Activated CD4-positive, alpha-beta T cell treated with anti-CD3 and anti-CD28 coated beads for 24 hours (primary cell): ENCODE measurements at regions not wholly inside any gene's neighbourhood (a gene's known extent, or its start where the extent isn't known, plus 50 kb on each side); places are given as distances from the start of the nearest gene placed in this dataset.
"Not testable (repeated sequence)": the region's sequence is repeated elsewhere in the genome, so short reads cannot be mapped to it uniquely, and the experiment has no call there.

Source experiments
- DNase-seq, 2 donors: peaks; one replicate each; pipeline ENCODE4 v3.0.0-alpha.2; 2020; ENCODE audit warnings: low read depth in 2 of 2

DNA sequence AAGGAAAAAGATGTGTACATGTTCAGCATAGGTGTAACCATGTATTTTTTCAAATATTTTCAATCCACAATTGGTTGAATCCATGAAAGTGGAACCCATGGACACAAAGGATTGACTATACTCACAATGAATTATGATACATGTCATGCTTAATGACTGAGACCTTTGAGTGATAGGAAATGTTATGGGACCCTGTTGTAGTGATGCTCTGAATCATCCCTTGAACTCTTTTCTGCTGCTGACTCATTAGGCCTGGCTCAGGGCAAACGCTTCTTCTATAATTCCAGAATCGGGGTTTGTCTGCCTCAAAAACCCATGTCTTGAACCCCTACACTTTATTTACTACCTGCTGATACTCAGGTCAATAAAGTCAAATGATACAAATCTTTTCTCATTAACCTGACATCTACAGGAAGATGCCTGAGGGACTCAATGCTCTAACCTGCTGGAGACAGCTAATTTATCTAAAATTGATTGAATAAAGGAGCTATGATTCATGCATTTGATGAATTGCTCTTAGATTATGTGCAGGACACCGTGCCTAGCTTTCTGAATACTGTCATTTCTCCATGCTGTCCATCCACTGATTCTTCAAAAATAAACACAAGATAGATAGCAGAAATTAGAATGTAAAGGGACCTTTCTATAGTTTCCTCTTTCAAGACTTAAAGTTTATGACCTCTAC is 260.1 kb downstream of the PRELID2 start:
- no peak for DNase-seq

DNA sequence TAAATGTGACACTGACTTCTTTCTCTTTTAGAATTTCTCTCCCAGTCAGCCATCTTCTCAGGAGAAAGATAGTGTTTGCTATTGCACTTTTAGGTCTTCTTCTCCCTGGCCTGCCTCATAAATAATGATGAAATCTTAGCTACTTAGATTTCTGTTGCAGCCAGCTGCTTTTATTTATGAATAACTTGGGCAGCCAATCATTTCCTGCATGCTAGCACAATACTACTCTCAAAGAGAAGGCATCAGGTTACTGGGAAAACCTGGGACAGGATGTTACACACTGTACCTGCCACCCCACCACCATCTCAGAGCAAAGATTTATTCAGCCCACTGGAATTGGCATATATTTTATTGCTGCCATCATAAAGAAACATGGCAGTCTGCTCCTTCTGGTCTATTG is 266.6 kb downstream of the PRELID2 start:
- no peak for DNase-seq

DNA sequence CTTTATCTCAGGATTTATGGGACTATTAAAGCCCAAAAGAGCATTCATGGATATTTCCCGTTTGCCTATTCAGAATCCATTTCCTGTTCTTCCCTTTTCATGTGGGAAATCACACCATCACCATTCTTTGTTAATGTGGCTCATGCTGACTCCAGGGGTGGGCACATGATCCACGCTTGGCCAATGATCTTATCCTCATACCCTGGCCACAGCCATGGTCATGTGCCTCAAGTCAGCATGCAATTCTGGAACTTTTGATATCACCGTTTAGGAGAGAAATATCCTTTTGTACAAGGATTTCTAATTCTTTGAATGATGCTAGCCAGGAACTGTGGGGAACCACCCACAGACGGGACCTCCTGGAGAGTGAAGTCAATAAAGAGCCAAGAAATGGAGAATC is 272.2 kb downstream of the PRELID2 start:
- no peak for DNase-seq

DNA sequence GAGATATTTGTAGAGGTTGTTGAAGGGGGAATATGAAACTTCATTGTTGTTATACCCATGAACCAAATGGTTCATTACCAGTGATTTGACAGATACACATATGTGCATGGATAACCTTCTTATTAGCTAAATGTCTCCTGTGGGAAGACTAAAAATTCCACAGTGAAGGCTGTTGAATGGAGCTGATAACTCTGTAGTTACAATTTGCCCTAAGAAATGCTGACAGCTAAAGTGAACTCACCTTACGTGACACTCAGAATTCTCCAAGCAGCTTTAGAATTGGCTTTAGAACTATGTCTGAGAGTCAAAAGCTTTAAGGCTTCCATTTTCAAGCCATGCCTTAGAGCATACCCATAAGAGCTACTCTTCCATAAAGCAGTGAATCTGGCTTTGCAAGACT is 276.9 kb downstream of the PRELID2 start:
- no peak for DNase-seq

DNA sequence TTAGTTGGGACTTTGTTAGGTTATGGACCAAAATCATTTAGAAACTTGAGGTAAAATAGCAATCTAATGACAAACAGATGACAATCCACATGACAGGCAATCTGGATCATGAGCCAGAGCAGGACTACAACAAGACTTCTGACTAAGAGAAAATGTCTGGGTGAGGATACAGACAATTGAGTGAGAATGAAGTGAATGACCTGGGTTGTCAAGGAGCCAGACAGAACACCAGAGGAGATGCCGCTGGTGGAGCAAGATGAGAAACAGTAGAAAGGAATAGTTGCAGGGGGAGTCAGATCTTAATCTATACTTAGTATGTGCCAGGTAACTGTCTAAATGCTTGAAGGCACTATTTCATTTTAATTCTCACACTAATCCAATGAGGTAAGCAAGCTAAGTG is 277.8 kb downstream of the PRELID2 start:
- no peak for DNase-seq

DNA sequence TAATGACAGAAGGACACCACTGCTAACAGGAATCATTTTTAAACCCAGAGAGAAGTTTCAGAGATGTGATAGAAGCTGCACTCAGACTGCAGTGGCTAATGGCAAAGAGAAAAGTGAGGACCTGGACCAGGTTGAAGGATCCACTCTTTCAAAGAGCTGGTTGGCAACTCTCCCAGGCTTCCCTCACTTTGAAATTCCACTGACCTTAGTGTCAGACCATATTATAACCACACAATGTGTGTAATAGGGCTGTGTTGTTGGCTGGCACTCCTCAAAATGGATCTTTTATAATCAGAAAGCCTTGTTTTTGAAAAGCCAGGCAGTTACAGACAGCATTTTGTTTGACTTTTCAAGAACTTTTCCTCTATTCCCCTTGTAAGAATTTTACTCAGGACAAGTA is 280.7 kb downstream of the PRELID2 start:
- DNase-seq: no peak

DNA sequence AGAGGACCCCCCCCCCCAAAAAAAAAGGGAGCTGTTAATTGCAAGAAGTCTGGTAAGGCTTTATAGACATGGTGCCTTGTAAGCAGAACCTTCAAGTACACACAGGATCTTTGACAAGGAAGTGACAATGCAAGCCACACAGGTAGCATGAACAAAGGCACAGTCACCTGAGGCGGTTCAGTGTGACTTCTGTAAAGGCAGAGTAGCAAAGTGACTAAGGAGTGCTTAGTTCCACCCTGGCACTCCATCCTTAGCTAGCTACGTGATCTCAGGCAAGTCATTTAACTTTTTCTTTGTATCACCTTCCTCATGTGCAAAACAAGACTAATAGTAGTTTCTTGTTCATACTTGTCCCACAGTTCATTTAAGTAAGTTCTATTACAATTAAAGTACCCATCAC is 282.0 kb downstream of the PRELID2 start:
- DNase-seq: no peak

DNA sequence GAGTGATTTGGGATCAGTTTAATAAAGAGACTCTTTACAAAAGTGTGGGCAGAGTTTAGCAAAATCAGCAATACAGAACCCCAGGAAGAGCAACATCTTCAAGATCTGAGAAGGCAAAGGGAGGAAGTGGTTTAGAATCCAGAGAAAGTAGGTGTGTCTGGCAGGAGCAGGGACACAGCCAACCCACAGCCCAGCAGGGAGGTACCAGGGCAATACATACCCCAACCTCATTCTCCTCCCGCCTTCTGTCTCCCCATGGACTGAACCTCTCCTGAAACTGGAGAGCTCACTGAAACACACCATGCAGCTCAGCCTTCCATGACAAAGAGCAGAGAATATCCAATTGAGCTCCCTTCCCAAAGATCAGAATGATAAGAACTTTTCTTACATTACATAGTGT is 283.4 kb downstream of the PRELID2 start:
- no peak for DNase-seq

DNA sequence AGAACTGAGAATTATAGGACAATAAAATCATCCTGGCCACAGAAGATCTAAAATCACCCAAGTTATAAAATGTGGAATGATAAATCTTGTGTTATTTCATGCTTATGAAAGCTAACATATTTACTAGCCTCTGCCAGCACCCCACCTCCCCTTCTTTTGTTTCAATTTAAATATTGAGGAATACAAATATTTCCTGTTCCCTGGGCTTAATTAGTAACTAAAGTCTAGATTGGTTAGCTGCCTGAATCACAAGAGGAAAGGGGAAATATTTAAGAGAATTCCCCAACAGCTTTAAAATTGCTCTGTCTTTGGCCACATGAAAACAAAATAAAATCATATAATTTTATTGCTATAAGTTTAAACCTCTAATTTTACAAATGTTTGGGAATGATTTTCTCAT is 287.0 kb downstream of the PRELID2 start:
- DNase-seq: no peak

DNA sequence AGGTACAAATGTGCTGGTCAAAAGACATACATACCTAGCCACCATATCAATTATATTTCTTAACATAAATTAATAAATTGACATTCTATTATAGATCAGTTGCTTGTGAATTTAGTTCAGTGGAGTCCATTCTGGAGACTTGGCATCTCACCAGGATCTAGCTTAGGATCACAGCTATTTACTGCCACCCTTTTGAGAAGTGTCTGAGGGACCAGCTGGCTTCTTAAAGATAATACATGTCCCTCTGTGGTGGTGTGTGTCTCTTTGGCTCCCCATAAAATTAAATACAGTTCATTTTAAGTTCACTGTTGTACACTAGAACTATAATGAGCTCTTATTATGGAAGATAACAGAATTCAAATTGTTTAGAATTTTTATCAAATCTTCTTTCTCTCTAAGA is 290.7 kb downstream of the PRELID2 start:
- DNase-seq: no peak

DNA sequence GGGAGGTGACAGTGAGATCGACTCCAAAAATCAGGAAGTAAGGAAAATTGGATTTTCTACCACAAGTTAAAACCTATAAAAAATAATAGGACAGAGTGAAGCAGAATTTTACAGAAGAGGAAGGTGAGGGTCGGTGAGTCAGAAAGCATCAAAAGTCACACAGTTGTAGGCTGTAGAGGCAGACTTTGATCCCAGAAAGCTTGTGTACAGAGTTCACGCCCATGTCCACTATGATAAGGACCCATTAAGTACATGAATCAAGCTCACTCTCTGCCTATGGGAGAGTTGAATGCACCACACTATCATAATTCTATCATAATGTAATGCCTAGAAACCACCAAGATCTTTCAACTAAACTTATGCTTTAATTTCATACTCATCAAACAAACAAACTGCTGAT is 291.2 kb downstream of the PRELID2 start:
- DNase-seq: no peak

DNA sequence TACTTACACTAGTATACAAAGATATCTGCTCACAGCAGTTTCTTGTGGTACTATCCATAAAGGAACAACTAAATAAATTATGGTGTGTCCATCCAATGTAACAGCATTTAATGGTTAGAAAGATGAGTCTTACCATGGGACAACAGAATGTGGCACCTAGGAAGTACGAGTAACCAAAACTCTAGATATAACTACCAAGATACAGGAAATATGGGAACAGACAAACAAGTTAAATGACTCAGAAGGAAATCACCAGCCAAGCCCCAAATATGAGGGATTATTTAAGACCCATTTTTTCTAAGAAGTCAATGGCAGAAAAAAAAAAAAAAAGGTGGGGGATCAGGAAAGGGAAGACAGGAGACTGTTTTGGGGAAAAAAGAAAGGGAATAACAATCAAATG is 294.8 kb downstream of the PRELID2 start:
- DNase-seq: no peak

DNA sequence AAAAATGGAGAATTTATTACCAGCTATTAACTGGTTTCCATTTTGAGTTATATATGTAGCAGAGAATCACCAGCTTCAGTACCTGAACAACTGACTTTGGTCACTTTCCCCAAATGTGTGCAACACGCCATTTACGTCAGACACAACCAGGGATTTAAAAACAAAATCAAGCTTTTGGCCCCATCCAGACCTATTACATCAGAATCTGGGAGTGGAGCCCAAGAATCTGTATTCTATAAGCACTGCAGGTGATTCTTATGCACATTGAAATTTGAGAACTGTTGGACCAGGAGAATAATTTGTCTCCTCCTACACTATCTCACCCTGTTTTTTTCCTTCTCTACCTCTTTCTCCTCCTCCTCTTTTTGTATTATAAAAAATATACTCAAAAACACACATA is 295.9 kb downstream of the PRELID2 start:
- DNase-seq: no peak

DNA sequence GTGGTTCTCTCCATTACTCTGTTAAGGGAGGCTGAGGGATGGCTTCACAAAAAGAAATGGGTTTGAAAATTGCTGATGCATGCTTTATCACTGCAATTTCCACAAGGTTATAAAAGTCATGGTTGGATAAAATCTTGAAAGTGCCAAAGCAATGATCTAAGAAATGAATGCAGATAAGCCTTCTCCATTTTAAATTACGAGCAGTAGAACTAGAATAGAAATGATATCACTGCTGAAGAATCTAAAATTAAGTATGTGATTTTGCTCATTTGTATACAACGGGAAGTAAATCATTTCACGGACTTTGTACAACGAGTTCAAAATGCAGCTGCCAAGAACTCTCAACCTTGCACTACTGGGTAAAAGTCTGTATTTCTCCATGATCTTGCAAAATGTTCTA is 299.0 kb downstream of the PRELID2 start:
- DNase-seq: no peak

DNA sequence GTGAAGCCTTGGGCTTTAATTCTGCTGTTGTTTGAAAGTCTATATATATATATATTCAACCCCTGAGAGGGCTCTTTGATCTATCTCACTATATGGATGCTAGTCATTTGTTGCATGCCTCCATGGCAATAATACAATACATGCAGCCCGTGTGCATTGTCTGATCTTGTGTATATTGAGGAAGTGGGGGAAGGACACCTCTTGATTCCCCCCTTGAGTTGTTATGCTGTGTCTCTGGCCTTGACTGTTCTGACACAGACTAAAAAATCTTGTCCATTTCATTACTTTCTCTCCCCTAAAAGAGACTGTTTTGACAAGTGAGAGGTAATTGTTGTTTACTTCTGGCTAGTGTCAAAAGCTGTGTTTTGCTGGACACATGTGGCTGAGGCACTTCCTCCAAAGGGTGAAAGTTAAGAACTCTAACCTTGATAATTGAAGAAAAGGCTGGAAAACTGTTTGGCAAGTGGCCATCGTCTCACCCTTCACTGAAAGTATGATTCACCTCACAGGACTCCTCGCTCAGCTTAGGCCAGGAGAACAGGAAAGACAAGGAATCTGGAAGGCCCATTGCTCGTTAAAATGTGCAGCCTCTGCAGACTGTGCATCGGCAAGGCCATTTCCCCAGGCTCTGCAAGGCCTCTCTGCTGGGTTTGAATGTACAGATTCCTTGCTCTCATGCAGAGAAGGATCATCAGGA is 304.0 kb downstream of the PRELID2 start:
- no peak for DNase-seq

DNA sequence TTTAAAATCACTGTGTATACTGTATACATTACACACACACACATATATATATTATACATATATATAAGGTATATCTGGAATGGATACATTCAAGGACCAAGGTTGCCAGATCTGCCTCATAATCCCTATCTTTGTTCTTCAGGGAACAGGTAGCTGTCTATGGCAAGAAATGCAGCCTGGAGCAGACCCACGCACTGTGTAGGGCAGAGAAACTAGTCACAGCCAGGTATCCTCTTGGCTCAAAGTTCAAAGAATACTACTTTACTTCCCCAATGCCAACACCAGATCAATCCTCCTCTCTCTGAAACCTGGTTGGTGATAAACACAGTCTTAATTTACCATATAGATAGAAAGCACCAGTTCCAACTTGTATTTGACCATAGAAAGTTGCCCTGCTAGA is 313.6 kb downstream of the PRELID2 start:
- no peak for DNase-seq

DNA sequence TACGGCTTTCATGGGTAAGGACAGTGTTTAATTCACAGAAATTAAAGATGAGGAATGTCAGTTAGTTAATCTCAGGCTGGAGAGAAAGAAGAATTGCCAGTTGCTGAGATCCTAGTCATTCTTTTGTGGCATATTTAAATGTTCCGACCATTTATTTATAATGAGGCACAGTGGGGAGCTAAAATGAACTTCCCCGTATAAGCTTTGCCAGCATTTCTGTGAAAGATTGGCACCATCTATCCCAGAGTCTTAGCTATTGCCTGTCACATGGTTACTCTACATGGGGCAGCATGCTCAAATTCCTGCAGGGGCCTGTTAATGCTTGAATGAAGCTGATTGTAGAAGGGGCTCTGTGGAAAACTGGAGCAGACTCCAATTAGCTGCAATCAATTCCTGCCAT is 314.1 kb downstream of the PRELID2 start:
- DNase-seq: no peak

DNA sequence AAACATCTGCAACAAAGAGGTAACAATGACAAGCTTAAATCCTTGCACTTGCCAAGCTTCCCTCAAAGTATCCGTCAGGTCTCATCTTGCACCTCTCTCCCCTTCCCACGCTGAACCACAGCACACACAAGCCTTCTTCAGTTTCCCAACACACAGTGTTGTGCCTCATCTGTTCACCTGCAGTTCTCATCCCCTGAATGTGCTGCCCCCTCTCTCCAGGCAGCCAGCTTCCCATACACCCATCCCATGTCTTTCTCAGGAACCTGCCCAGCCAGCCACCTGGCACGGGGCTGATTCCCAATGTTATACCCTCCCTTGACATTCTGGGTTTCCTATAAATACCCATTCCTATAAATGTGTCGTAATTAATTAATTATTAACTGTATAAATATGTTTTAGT is 314.8 kb downstream of the PRELID2 start:
- DNase-seq: no peak

DNA sequence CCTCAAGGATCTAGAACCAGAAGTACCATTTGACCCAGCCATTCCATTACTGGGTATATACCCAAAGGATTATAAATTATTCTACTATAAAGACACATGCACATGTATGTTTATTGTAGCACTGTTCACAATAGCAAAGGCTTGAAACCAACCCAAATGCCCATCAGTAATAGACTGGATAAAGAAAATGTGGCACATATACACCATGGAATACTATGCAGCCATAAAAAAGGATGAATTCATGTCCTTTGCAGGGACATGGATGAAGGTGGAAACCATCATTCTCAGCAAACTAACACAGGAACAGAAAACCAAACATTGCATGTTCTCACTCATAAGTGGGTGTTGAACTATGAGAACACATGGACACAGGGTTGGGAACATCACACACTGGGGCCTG is 317.6 kb downstream of the PRELID2 start:
- DNase-seq: not testable (repeated sequence)

DNA sequence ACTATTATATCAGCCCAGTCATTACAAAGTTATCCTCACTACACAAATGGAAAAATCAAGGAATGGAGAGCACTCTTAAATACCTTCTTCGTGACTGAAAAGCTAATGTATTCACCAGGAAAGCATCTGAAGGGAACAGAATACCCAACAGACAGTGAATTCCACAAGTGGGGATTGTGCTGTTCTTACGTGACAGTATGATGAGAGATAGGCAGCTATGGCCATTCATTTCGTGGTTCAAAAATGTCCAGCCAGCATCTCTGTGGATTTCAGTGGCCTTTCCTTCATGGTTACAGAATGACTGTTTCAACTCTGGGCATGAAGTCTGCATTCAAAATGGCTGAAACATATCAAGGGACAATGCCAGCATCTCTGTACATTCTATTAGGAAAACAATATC is 323.8 kb downstream of the PRELID2 start:
- no peak for DNase-seq

DNA sequence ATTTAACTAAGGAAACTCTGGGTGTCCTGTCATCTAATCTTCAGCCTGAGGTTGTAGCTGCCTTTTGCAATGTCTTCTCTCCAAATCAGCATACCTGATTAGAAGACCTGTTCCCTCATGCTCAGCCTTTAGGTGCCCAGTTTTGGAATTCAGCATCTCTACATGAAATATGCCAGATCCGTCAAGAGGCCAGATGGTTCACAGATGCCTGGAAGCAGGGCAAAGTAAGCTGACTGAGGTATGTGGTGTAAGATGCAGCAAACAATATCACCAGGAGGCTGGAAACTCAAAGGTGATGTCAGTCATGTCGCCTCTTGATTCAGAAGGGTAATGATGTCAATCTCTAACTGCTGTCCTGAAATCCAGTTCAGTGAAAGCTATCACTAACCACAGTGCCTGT is 324.4 kb downstream of the PRELID2 start:
- DNase-seq: no peak

DNA sequence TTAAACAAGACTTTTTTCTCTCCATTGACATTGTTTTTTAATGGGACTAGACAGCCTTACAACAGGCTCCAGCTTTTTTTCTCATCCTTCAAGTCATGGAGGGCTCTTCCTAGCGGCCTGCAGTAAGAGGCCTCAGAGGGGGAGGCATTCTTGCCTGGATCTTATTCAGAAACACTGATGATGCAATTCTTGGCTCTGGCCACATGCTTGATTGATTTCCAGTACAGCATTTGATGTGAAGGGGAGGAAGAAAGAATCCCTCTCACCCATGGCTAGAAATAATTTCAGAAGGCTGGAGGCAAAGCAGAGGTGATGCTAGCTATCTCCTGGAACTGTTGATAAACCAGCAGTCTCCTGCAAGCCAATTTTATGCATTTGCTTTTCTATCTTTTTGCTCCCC is 324.8 kb downstream of the PRELID2 start:
- no peak for DNase-seq

DNA sequence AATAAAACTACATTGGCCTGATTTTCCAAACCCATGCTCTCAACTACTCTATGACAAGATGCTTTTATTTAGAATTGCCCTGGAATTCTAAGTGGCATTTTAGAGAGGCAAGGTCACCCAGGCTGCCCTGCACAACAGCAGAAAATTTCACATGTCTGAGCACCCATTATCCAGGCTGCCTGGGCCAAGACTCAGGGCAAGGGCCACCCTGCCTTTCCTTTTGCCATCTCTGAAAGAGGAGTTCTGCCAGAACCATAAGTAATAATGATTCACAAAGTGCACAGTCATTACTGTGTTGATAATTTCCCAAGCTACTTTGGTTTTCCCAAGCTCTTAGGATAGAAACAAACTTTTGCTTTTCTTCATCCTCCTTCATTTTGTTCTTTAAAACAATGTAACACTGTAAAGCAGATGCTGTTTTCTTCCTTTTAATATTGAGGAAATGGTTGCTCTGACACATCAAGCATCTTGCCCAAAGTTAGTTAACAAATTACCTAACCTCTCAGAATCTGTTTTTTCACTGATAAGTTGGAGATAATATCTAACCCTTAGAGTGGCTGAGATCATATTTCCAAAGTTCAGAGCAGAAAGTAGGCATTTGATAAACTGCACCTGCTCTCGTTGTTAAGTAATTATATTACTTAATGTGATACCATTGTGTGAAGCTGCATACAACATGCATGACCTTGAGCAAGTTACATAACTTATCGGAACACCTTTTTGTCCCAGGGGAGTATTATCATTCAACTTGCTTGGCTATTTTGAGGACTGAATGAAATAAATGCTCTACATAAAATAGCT is 325.6 kb downstream of the PRELID2 start:
- DNase-seq: no peak
